C4-2B (cell line): ENCODE measurements at regions not wholly inside any gene's neighbourhood (a gene's known extent, or its start where the extent isn't known, plus 50 kb on each side); places are given as distances from the start of the nearest gene placed in this dataset.
"Not testable (repeated sequence)": the region's sequence is repeated elsewhere in the genome, so short reads cannot be mapped to it uniquely, and the experiment has no call there.

Source experiments
- CTCF ChIP-seq: fragments of 450-650 bp; conservative IDR thresholded peaks from 2 replicates; pipeline ENCODE4 v1.5.1; 2017; ENCODE audit warnings: mild to moderate bottlenecking
- ZFX ChIP-seq: fragments of 450-650 bp; IDR thresholded peaks from 2 replicates; pipeline ENCODE4 v1.6.1; 2017

DNA sequence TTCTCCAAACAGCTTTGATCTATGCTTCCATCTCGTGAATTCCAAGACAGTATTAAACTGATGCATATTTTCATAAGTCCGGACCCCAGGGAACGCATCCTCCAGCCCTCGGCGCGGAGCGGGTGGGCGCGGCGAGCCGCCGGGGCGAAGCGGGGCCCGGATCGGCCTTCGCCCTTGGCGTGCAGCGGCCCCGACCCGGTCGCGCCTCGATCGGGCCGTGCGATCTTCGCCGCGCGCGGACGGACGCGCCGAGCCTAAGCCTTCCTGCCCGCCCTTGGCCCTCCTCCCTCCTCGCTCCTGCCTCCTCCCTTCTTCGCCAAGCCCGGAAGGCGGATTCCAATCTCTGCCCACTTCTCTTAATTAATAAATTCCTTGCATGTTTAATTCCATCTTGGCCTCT lies 70.4 kb downstream of the SC5D start:
- TF ChIP-seq CTCF, ZFX: not testable (repeated sequence)
